Posterior cingulate gyrus (tissue), 11 donors: ENCODE measurements at regions not wholly inside any gene's neighbourhood (a gene's known extent, or its start where the extent isn't known, plus 50 kb on each side); places are given as distances from the start of the nearest gene placed in this dataset.

ENCODE experiments used
- DNase-seq, 10 donors: peaks; one replicate each; pipeline versions ENCODE4 v3.0.0 to v3.0.0-alpha.2; 2020 to 2021; ENCODE audit warnings: mixed read lengths in 3 of 10
- intact Hi-C: fragments of 100-400 bp; cut with DNase I; formaldehyde crosslinking; loops from one replicate; pipeline ENCODE4 v1.15.1; 2023

DNA sequence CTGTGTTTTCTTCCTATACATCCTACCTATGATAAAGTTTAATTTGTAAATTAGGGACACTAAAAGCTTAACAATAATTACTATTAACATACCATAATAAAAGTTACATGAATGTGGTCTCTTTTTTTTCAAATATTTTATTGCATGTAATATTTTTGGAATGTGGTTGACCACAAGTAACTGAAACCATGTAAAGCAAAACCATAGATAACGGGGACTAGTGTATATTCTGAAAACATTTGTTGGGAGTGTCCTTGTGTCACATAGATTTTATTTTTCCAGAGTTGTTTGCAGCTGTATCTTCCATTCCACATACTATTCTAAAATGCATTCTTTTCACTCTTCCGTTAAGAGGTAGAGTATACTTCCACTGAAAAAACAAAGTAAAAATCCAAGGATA, 200.4 kb downstream of the KIF18A start:
- DNase-seq: no peak
- intact Hi-C loops: no loop called here

DNA sequence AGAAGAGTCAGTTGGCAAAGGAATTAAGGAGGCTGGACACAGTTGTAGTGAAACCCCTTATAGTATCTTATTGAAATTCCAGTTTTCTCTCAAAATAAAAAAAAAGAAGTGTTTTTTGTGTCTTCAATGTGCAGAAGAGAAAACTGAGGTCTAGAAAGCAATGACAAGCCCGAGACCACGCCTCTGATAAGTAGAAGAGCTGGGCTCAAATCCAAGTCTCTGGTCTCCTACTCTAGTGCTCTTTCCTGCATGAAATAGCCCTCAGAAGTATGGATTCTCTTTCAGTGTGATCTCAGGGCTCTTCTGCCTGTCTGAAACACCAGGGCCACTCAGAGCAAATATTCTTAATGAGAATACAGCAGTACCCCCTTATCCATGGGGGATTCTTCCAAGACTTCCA, 200.9 kb downstream of the KIF18A start:
- DNase-seq: no peak
- intact Hi-C loops: no loop called here

DNA sequence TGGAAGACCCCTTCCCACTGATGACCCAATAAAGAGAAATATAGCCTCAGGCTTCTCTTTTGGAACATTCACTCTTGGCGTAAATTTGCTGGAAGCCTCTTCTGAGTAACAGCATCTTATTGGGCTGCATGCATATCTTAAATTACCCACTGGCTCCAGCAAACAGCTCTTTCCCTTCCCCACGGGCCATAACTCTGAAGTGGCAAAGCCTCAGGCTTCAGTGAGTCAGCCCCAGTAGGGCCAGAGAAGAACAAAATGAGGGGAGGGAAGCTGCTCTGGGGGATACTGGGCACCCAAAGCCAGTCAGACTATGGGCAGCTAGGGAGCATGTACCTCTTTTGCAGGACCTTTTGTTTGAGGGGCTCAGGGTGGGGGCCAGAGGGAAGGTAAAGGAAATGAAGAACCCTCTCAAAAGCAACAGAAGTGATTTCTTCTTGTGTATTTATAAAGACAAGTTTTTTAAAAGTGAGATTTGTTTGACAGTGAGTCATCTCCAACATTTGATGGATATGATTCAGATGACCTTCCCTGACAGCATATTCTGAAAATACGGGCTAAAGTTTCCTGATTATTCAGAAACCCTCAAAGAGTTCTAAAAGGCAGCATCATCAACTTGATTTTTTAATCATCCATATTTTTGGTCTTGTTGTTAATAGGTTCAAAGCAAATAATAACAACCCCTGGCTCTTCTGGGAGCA, 203.4 kb downstream of the KIF18A start:
- intact Hi-C loops: no loop called here
- no peak for DNase-seq

DNA sequence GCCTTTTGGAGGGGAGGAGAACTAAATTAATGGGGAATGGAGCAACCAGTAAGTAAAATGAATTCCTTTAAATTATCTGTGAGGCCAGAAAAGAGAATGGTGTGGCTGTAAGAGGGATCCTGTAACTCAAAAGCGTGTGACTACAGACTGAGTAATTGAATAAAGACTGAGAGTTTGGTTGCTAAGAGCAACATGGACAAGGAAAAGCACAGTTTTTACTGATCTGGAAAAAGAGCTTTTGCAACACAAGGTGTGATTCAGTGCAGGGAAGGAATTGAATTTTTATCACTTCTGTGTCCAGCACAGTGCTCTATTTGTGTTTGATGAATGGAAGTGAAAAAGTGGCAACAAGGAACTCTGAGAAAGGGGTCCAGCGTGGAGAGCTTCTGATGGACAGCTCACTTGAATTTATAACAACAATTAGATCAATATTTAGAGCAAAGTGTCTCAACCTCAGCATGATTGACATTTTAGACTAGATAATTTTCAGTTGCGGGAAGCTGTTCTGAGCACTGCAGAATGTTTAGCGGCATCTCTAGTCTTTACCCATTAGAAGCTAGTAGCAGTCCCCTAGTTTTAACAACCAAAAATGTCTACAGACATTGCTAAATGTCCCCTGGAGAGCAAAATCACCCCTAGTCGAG, 202.8 kb upstream of the BDNF start:
- intact Hi-C loops: no loop called here
- DNase-seq: no peak

DNA sequence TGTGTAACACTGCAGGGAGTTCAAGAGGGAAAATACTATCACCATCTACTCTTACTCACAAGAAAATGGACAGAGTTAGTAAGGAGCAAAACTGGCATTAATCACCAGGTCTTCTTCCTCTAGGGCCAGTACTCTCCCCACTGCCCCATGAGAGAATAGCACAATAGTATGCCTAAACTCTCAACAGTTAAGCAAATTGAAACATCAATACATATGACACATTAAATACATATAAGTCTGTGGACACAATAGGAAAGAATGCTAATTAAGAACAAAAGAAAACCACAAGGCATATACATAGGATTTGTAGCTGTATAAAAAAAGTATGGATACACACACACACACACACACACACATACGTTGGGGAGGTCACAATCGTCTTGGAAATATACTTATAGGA, 197.9 kb upstream of the BDNF start:
- intact Hi-C loops: no loop called here
- DNase-seq: no peak

DNA sequence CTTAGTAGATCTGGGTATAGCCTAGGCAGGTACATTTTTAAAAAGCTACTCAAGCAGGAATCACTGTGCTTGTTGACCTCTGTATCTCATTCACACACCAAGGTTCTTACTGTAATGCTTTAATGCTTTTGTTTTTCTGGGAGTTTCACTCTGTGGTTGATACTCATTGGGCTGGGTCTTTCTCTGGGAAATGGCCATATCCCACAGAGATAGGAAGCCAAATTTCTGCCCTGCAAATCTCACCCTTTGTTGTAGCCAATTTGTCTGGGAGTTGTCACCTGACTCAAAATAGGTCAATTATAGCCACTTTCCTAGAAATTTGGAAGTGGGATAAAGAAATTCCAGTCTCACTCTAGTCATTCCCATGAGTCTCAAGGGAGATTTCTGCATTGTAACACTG, 195.8 kb upstream of the BDNF start:
- DNase-seq: no peak
- intact Hi-C loops: no loop called here

DNA sequence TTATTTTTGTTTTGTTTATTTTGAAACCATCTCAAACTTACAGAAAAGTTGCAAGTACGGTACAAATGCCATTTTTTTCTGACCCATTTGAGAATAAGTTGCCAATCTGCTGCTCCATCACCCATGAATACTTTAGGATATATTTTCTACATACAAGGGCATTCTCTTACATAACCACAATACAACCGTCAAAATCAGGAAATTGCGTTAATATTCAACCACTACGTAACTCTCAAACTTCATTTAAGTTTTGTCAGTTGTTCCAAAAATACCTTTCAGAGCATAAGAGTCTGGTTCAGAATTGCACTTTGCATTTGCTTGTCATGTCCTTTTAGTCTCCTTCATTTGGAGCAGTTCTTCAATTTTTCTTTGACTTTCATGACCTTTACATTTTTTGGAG, 194.3 kb upstream of the BDNF start:
- no peak for DNase-seq
- intact Hi-C loops: no loop called here

DNA sequence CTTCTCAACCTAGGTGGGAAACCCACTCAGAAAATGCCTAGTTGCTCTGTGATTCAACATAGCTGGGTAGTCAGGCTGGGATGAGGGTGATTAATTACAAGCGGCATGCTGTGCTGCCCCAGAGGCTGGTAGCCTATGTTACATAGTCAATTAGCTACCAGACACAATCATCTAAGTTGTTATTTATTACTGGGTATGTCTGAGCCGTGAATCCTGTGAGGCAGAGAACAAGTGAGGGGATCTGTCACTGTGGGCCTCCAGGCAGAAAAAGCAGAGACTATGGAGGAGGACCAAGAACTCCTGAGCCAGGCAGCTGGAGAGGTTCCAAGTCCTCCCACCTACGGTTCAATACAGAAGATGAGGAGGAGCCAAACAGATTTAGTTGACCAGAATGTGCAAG, 186.6 kb upstream of the BDNF start:
- DNase-seq: peak in 2 of 10 donors; percentile 69 to 80
- intact Hi-C loops: no loop called here

DNA sequence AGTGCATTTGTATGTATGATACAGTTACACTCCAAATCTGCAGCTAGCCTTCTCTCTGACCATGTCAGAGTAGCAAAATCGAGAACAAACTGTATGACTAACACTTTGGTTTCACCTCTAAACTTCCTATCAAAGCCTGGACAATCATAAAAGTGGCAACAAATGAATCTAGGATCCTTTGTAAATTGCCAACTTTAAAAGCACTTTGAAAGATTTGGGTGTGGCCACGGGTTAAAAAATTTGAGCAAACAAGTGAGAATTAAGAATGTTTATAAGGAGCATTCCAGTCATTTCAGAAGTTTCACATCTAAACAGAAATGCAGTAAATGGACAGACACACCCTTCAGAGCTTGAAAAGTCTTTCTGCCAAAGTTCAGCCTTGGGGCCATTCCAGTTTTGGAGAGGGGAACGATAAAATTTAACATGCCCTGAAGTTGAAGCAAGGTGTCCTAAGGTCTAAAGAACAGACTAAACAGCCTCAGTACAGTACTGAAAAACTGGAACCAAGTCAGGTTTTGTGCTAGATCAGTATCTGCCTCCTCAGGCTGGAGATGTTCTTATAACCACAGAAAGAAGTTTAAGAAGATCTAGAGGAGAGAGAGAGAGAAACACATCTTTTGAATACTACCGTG, 181.9 kb upstream of the BDNF start:
- intact Hi-C loops: no loop called here
- no peak for DNase-seq

DNA sequence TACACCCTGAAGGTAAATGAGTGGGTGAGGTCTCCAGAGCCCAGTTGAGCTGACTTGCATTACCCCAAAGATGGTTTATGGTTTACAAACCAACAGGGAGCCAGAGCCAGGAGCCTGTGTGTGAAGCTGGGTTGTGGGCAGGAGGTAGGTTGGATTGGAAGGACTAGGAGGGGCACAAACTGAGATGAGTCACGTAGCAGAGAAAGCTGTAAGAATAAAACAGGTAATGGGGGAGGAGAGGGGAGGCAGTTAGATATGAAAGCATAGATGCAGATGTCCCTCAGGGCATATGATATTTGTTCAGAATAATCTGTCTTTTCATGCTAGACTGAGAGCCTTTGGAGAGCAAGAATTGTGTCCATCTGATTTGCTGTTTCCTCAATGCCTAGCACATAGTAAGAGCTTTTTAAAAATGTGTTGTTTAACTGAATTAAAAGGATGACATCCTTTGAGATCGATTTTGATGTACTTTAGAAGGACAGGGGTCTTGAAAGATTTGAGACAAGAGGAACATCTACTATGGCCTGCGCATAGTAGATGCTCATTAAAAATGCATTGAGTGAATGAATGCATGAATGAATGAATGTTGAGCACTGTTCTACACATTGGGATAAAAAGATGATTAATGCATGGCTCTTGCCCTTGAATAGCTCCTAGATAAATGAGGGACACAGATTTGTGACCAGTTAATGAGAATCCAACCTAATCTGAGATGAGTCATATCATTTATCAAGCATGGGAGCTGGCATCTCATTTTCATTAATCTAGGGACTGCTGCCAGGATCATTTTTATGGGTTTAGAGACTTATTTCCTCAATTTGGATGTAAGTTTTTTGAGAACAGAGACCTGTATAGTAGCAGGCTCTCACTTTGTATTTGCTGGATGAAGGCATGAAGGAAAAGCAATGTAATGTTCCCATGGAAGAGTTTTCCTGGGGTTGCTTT, 175.8 kb upstream of the BDNF start:
- intact Hi-C loops: no loop called here

DNA sequence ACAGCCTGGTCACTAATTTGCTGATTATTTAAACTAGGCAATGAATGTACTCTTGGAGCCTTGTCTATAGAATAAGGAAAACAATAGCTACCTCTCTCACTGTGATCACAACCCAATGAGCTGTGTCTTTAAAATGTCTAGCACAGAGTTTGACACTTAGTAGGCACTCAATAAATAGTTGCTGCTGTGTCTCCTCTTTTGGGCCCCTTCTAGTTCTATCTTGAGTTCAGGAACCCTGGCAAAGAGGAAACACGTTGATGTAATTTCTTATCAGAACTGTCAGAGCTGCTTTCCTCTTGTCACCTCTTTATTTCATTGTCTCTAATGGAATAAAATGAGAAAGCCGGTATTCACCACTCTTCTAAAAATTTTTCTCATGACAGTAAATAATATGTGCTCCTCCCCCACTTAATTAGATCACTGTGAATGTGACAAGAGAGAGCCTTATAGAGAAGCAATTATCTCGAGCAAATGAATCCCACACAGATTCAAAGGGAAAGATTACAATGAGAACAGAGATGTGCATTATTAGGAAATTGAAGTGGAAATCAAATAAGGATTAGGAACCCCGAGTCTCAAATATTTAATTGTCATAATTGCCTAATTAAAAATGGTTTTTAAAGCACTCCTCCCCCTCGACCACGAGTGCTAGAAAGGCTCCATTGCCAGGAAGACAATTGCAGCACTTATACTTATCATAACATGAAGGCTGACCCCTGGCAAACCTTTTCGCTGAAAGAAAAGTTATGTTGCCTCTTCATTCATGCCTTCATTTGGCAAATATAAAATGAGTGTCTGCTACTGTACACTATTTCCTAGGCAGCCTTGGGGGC, 175.0 kb upstream of the BDNF start:
- intact Hi-C loops: no loop called here
- no peak for DNase-seq

More for the DNA sequence above, 175.8 kb upstream of the BDNF start:
- no peak for DNase-seq

DNA sequence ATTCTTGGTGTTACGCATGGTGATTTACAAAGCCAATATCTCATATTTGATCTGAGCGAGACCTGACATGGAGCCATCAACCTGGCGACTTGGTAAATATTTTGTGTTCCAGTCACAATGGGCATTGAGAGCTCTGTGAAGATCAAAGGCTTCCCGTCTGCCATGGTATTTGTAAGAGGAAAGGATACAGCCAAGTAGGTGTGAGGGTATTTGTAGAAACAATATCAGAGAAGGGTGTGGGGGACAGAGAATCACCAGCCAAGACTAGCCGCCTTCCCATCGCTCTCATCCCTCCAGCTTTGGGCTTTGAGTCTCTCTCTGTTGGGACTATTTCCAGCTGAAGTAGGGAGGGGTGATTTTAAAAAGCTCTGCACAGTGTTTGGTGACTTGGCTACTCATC, 173.4 kb upstream of the BDNF start:
- intact Hi-C loops: no loop called here
- no peak for DNase-seq

DNA sequence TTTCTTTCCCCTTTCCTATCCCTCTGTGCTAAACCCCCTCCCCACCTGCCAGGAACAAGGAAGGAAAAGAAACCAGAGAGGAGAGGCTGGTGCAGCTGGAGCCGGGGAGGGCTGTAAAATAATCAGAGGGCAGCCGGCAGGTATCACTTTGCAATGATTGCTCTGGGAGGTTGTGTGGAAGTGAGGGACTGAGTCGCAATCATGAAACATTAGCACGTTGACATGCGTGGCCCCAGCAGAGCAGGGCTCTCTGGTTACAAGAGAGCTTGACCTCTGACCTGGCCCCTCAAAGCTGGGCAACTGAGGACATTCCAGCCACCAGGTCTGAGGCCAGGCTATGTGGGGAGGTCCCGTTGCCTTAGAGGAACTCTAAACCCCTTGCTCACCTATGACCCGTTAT, 170.8 kb upstream of the BDNF start:
- no peak for DNase-seq
- intact Hi-C loops: no loop called here

DNA sequence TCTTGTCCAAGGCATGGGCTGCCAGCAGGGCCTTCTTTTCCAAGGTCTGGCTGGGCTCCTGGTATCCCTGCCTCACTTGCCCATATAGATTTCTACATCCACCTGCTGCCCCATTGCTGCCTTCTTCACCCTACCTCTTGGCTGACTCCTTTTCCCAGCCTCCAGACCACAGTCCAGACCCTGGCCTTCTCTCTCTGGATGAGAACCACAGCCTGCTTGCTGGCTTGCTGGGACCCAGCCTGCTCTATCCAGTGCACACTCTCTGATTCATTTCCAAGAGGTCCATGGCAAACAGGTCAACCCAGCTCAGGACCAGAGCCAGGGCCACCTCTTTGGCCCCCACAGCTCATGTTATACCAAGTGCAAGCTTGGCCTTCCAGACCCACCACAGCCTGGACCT, 169.4 kb upstream of the BDNF start:
- peak in 2 of 10 donors; percentile 63 to 80 for DNase-seq
- intact Hi-C loops: no loop called here

DNA sequence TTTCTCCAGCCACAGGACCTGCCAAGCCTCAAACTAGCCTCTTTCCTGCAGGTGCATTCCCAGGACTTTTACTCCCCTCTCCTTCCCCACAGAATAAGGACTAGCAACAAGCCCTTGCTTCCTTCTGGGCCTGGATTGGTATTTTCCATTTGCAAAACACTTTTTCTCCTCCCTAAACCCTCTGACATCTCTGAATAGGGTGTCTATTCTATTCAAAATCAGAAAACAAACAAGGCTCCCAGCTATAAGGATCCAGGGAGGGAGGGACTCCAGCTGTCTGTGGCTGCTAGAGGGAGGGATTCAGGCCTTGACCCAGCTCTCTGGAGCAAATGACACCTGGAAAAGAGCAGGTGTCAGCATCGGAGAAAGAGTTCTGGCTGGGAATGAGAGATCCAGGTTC, 168.5 kb upstream of the BDNF start:
- intact Hi-C loops: no loop called here
- no peak for DNase-seq

DNA sequence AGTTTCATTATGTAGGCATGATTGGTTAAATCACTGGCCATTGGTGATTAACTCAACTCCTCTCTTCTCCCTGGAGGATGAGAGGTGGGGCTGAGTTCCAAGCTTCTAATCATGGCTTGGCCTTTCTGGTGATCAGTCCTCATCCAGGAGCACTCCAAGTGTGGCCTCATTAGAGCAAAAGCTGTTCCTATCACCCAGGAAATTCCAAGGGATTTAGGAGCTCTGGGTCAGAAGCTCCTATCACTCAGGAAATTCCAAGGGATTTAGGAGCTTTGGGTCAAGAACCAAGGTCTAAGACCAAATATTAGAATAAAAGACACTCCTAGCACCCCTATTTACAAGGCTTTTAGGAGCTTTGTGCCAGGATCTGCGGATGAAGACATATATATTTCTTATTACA, 168.0 kb upstream of the BDNF start:
- intact Hi-C loops: no loop called here
- DNase-seq: no peak

DNA sequence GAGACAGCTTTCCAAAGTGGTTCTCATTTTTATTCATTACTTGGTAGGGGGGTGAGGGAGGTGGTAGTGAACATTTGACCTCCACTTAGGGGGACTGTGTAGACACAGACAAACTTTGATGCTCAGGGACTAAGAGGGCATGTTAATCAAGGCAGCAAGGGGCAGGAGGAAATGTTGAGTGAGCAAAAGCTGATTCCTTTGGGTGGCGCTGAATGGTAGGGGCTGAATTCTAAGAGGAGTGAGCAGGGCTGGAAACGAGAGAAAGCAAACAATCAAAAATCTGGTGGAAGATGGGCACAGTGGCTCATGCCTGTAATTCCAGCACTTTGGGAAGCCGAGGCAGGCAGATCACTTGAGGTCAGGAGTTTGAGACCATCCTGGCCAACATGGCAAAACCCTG, 164.8 kb upstream of the BDNF start:
- DNase-seq: no peak
- intact Hi-C loops: no loop called here

DNA sequence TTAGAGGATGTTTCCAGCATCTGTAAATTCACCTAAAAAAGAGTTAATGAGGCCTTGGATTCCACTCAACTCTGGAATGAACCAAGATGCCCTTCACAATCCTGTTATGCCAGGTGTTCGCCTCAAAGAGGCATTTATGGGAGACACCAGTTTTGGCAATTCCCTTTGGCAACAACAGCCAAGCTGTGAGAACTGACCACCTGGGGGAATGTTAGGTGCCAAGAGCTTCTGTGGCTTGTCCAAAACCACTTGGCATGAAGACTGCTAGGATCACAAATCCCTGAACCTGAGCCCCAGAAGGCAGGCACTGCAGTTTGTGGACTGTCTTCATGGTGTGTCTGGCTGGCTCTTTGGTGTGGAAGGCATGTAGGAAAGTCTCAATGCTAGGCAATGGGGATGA, 164.4 kb upstream of the BDNF start:
- DNase-seq: no peak

DNA sequence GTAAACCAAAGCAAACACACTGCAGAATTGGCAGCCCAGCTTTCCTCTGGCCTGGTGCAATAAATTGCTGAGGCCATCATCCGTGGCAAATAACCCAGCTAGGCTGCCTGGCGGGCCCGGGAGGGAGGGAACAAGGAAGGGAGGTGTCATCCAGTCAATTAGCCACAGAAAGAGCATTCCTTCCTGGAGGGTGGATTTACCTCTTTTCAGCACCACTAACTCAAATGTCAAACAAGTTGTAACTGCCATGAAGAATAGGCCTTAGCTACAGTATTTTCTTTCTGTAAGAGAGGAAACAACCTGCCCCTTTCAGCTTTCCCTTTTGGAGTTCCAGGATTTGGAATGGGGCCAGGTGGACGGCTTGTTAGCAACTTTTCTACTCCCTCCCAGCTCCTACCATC, 163.8 kb upstream of the BDNF start:
- intact Hi-C loops: no loop called here
- no peak for DNase-seq

More for the DNA sequence above, 164.4 kb upstream of the BDNF start:
- intact Hi-C loops: no loop called here

DNA sequence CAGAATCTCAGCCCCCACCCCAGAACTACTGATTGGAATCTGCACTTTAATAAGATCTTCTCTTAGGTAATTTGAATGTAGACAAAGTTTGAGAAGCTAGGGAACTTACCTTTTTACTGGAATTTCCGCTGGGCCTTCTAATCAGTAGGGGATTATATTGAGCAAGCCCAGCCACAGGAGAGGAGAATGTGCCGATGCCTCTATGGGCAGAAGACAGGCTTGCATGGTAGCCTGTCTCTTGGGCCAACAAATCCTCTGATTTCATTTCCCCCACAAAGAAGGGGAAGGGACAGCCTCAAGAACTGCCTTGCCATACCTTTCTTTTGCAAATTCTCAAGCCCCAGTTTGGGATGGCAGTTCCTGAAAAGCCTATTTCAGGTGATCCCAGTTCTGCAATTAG, 163.4 kb upstream of the BDNF start:
- no peak for DNase-seq
- intact Hi-C loops: no loop called here
